ENCODE measurements at regions not wholly inside any gene's neighbourhood (a gene's known extent, or its start where the extent isn't known, plus 50 kb on each side); places are given as distances from the start of the nearest gene placed in this dataset.

- TF ChIP-seq POLR2A (IDR thresholded peaks at IDR 0.05; ENCODE audit: insufficient read depth in 1 of 2, low read depth in 2 of 2, low read length in 2 of 2): no peak
- TF ChIP-seq BORCS8-MEF2B (CRISPR knock-in tag; IDR thresholded peaks at IDR 0.05): no peak
- no peak for TF ChIP-seq POLR2AphosphoS5 (IDR thresholded peaks at IDR 0.05; ENCODE audit: low read depth, low read length)
- no peak for TF ChIP-seq CTCF (CRISPR knock-in tag; IDR thresholded peaks at IDR 0.05)
- TF ChIP-seq HNRNPK (IDR thresholded peaks at IDR 0.05; ENCODE audit: low read depth, low read length, poor library complexity, severe bottlenecking): no peak
- TF ChIP-seq JUNB (CRISPR knock-in tag; IDR thresholded peaks at IDR 0.05; ENCODE audit: borderline replicate concordance): no peak
- TF ChIP-seq ZFX (CRISPR knock-in tag; IDR thresholded peaks at IDR 0.05; ENCODE audit: low read depth): no peak
- no peak for TF ChIP-seq ZNF597 (CRISPR knock-in tag; IDR thresholded peaks at IDR 0.05)
- no peak for TF ChIP-seq ZNF562 (CRISPR knock-in tag; IDR thresholded peaks at IDR 0.05; ENCODE audit: borderline replicate concordance)
- TF ChIP-seq ZNF883 (CRISPR knock-in tag; IDR thresholded peaks at IDR 0.05; ENCODE audit: not compliant biosample characterization): no peak
- TF ChIP-seq REST (IDR thresholded peaks at IDR 0.05; ENCODE audit: borderline replicate concordance in 1 of 2, low read depth in 1 of 2, low read length in 2 of 2): no peak
- no peak for TF ChIP-seq PRPF4 (IDR thresholded peaks at IDR 0.05; ENCODE audit: low read depth, low read length, poor library complexity, severe bottlenecking)
Measured at GRCh38 chr19:13633109-13633508, 126.8 kb upstream of the CACNA1A start.

Measured in HepG2 (cell line).